Common myeloid progenitor, CD34-positive (primary cell): ENCODE measurements at regions not wholly inside any gene's neighbourhood (a gene's known extent, or its start where the extent isn't known, plus 50 kb on each side); places are given as distances from the start of the nearest gene placed in this dataset.

Experiments
- CTCF ChIA-PET: fragments of 350-600 bp; sonication (Branson Sonifier 250); formaldehyde crosslinking; loops from one replicate; lab custom pipeline; 2021; ENCODE audit warnings: antibody characterized with exemption; lab: Charles Lee
- POLR2A ChIA-PET: fragments of 350-600 bp; sonication (Branson Sonifier 250); formaldehyde crosslinking; loops from one replicate; lab custom pipeline; 2021; ENCODE audit warnings: antibody characterized with exemption; lab: Charles Lee
- DNase-seq, 3 donors: peaks; one replicate each; pipeline versions ENCODE4 v3.0.0 to v3.0.0-alpha.2; 2013
- H3K27ac ChIP-seq, 2 experiments: 1 replicate in 1 of 2; 2 replicates in 1 of 2; pipeline ENCODE4 v1.7.0; 2013; ENCODE audit warnings: inconsistent platforms in 2 of 2, low read length in 2 of 2, mild to moderate bottlenecking in 2 of 2, low read depth in 1 of 2, moderate library complexity in 1 of 2; ENCODE audit not compliant: severe bottlenecking in 2 of 2, insufficient read depth in 1 of 2, poor library complexity in 1 of 2
- H3K27me3 ChIP-seq, 5 experiments: replicated peaks in 2 of 5; 1 replicate in 3 of 5; 2 replicates in 2 of 5; pipeline versions ENCODE4 v1.6.1 to v1.7.0; 2013; ENCODE audit warnings: low read length in 4 of 5, mild to moderate bottlenecking in 2 of 5, moderate library complexity in 2 of 5, inconsistent platforms in 1 of 5; ENCODE audit not compliant: insufficient read depth in 5 of 5, control insufficient read depth in 4 of 5
- H3K36me3 ChIP-seq, 4 experiments: 1 replicate in 2 of 4; 2 replicates in 2 of 4; pipeline versions ENCODE4 v1.6.1 to v1.7.0; 2013; ENCODE audit warnings: low read length in 3 of 4, control low read depth in 1 of 4, mild to moderate bottlenecking in 1 of 4; ENCODE audit not compliant: control insufficient read depth in 4 of 4, insufficient read depth in 4 of 4
- H3K4me1 ChIP-seq, 4 experiments: 1 replicate in 3 of 4; 2 replicates in 1 of 4; pipeline versions ENCODE4 v1.6.1 to v1.7.1; 2013; ENCODE audit warnings: low read length in 3 of 4, mild to moderate bottlenecking in 3 of 4, control low read depth in 1 of 4, inconsistent platforms in 1 of 4, moderate library complexity in 1 of 4; ENCODE audit not compliant: control insufficient read depth in 4 of 4, insufficient read depth in 4 of 4; ENCODE audit errors: control extremely low read depth in 1 of 4
- H3K4me3 ChIP-seq, 7 experiments: 1 replicate in 4 of 7; 2 replicates in 3 of 7; pipeline versions ENCODE4 v1.5.1 to v1.7.0; 2013; ENCODE audit warnings: mild to moderate bottlenecking in 7 of 7, low read length in 6 of 7, moderate library complexity in 6 of 7, inconsistent platforms in 2 of 7, low read depth in 2 of 7, control low read depth in 1 of 7; ENCODE audit not compliant: insufficient read depth in 4 of 7, control insufficient read depth in 1 of 7; ENCODE audit errors: extremely low read depth in 1 of 7
- H3K9me3 ChIP-seq, 5 experiments: 1 replicate in 4 of 5; 2 replicates in 1 of 5; pipeline versions ENCODE4 v1.6.1 to v1.7.1; 2013; ENCODE audit warnings: low read length in 4 of 5, mild to moderate bottlenecking in 2 of 5, inconsistent platforms in 1 of 5, low read depth in 1 of 5, moderate library complexity in 1 of 5; ENCODE audit not compliant: control insufficient read depth in 4 of 5, insufficient read depth in 2 of 5; ENCODE audit errors: control extremely low read depth in 1 of 5
- WGBS: methylation state at CpG from one replicate; pipeline ENCODE4 v1.1.5; 2013; ENCODE audit not compliant: insufficient coverage; 5-methylcytosine and 5-hydroxymethylcytosine counted together

- H3K36me3 ChIP-seq: no peaks in the 10 kb centered on the region
- POLR2A ChIA-PET: no interaction called here
- H3K27me3 ChIP-seq: no peaks in the 10 kb centered on the region
- H3K4me1 ChIP-seq: no peaks in the 10 kb centered on the region
- H3K4me3 ChIP-seq: no peak overlapping the region
- no peak for DNase-seq
- WGBS: no CpG with 5 or more reads among the region's 2 CpGs
- no peaks in the 10 kb centered on the region for H3K9me3 ChIP-seq
- CTCF ChIA-PET: no interaction called here
- H3K27ac ChIP-seq: no peak overlapping the region
These were observed 747.3 kb upstream of the TENM4 start for GRCh38 chr11:80188076-80188627.

GRCh38 chr11:80186692-80187091 is 745.9 kb upstream of the TENM4 start:
- no peaks in the 10 kb centered on the region for H3K4me1 ChIP-seq
- no peaks in the 10 kb centered on the region for H3K36me3 ChIP-seq
- H3K4me3 ChIP-seq: no peak overlapping the region
- H3K27ac ChIP-seq: no peak overlapping the region
- POLR2A ChIA-PET: interaction anchor here (0.7 kb wide), 1 partner anchor 216 kb away, joined by 3 read pairs; no protein-coding TSS in a partner anchor
- no peaks in the 10 kb centered on the region for H3K27me3 ChIP-seq
- CTCF ChIA-PET: no interaction called here
- no peak for DNase-seq
- H3K9me3 ChIP-seq: no peaks in the 10 kb centered on the region
- WGBS: no CpG with 5 or more reads among the region's 3 CpGs

- WGBS: 72% methylated on average over 3 of the region's 3 CpGs
- Histone ChIP-seq H3K4me3 (no peak overlapping the region), H3K27me3 (no peaks in the 10 kb centered on the region), H3K27ac (no peak overlapping the region), H3K36me3 (no peaks in the 10 kb centered on the region), H3K4me1 (no peaks in the 10 kb centered on the region), H3K9me3 (no peaks in the 10 kb centered on the region)
- ChIA-PET POLR2A (no interaction called here), CTCF (no interaction called here)
- no peak for DNase-seq
These were observed 742.1 kb upstream of the TENM4 start for GRCh38 chr11:80182901-80183300.

- CTCF ChIA-PET: no interaction called here
These were observed 732.7 kb upstream of the TENM4 start for GRCh38 chr11:80173371-80174136.

GRCh38 chr11:80168796-80169195 is 728.0 kb upstream of the TENM4 start:
- no peaks in the 10 kb centered on the region for H3K4me1 ChIP-seq
- no peak for DNase-seq
- H3K36me3 ChIP-seq: no peaks in the 10 kb centered on the region
- H3K27me3 ChIP-seq: no peaks in the 10 kb centered on the region
- no peak overlapping the region for H3K4me3 ChIP-seq
- no peak overlapping the region for H3K27ac ChIP-seq
- no peaks in the 10 kb centered on the region for H3K9me3 ChIP-seq
- ChIA-PET POLR2A (no interaction called here), CTCF (no interaction called here)
- WGBS: 96% methylated on average over 2 of the region's 2 CpGs

More at GRCh38 chr11:80173371-80174136, 732.7 kb upstream of the TENM4 start:
- Histone ChIP-seq H3K9me3 (no peaks in the 10 kb centered on the region), H3K4me1 (no peaks in the 10 kb centered on the region), H3K27ac (no peak overlapping the region), H3K27me3 (no peaks in the 10 kb centered on the region), H3K36me3 (no peaks in the 10 kb centered on the region), H3K4me3 (no peak overlapping the region)
- 67% methylated on average over 1 of the region's 3 CpGs for WGBS
- DNase-seq: no peak
- POLR2A ChIA-PET: no interaction called here

- Histone ChIP-seq H3K9me3 (no peaks in the 10 kb centered on the region), H3K27me3 (no peaks in the 10 kb centered on the region), H3K36me3 (no peaks in the 10 kb centered on the region), H3K4me1 (no peaks in the 10 kb centered on the region), H3K27ac (no peak overlapping the region), H3K4me3 (no peak overlapping the region)
- ChIA-PET CTCF (no interaction called here), POLR2A (no interaction called here)
- WGBS: 85% methylated on average over 2 of the region's 3 CpGs
- no peak for DNase-seq
These were observed 726.9 kb upstream of the TENM4 start for GRCh38 chr11:80167766-80168165.

GRCh38 chr11:80165744-80166143 is 724.9 kb upstream of the TENM4 start:
- Histone ChIP-seq H3K27ac (no peak overlapping the region), H3K4me3 (no peak overlapping the region), H3K27me3 (no peaks in the 10 kb centered on the region), H3K36me3 (no peaks in the 10 kb centered on the region), H3K4me1 (no peaks in the 10 kb centered on the region), H3K9me3 (no peaks in the 10 kb centered on the region)
- ChIA-PET POLR2A (no interaction called here), CTCF (no interaction called here)
- WGBS: 82% methylated on average over 1 of the region's 1 CpG
- no peak for DNase-seq
